Hepatocyte (in vitro differentiated cells): ENCODE measurements at regions not wholly inside any gene's neighbourhood (a gene's known extent, or its start where the extent isn't known, plus 50 kb on each side); places are given as distances from the start of the nearest gene placed in this dataset.

ENCODE experiments used
- EZH2 ChIP-seq: fragments of 200-600 bp; sonication (generic); IDR thresholded peaks from 2 replicates; pipeline ENCODE4 v1.6.1; 2016; ENCODE audit warnings: antibody characterized with exemption, mild to moderate bottlenecking, borderline replicate concordance
- EZH2phosphoT487 ChIP-seq: fragments of 200-600 bp; sonication (generic); IDR thresholded peaks from one replicate; pipeline ENCODE4 v1.6.1; 2018; ENCODE audit warnings: antibody characterized with exemption, mild to moderate bottlenecking, low read depth, moderate library complexity; ENCODE audit not compliant: unreplicated experiment, severe bottlenecking
- TF ChIP-seq, protein P1 (sequence below): fragments of 200-600 bp; sonication (generic); IDR thresholded peaks from 2 replicates; pipeline ENCODE4 v1.5.1; 2016; ENCODE audit warnings: antibody characterized with exemption, mild to moderate bottlenecking; ENCODE audit not compliant: poor library complexity

DNA sequence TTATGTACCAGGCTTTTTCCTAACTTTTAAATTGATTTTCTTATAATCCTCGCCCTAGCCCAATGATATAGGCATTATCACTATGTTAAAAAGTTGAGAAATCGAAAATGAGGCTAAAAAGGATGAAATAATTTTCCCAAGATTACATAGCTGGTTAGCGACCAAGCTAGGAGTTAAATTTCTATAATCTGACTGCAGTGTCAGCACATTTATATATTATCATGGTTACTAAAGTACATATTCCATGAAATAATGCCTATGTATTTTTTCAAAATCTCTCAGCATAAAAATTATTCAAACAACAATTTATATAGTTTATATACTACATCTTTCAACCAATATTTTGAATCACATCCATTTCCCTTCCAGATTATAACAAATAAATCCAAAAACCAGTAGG is 317.3 kb upstream of the TFPI start:
- TF ChIP-seq EZH2phosphoT487 (no peak), EZH2 (no peak)
- TF ChIP-seq, protein P1, sequence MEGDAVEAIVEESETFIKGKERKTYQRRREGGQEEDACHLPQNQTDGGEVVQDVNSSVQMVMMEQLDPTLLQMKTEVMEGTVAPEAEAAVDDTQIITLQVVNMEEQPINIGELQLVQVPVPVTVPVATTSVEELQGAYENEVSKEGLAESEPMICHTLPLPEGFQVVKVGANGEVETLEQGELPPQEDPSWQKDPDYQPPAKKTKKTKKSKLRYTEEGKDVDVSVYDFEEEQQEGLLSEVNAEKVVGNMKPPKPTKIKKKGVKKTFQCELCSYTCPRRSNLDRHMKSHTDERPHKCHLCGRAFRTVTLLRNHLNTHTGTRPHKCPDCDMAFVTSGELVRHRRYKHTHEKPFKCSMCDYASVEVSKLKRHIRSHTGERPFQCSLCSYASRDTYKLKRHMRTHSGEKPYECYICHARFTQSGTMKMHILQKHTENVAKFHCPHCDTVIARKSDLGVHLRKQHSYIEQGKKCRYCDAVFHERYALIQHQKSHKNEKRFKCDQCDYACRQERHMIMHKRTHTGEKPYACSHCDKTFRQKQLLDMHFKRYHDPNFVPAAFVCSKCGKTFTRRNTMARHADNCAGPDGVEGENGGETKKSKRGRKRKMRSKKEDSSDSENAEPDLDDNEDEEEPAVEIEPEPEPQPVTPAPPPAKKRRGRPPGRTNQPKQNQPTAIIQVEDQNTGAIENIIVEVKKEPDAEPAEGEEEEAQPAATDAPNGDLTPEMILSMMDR, result no peak
